GM12875 (cell line): ENCODE measurements at regions not wholly inside any gene's neighbourhood (a gene's known extent, or its start where the extent isn't known, plus 50 kb on each side); places are given as distances from the start of the nearest gene placed in this dataset.

Experiments used
- H3K4me3 ChIP-seq: one replicate; pipeline ENCODE4 v1.5.1; 2011; ENCODE audit warnings: low read depth, low read length, control low read depth
- TF ChIP-seq, protein P1 (sequence below): IDR thresholded peaks from 2 replicates; pipeline ENCODE4 v1.5.1; 2011; ENCODE audit warnings: low read depth, mild to moderate bottlenecking, control low read depth, inconsistent platforms, low read length, moderate library complexity, borderline replicate concordance; ENCODE audit not compliant: insufficient read depth

- H3K4me3 ChIP-seq, result no peak overlapping the region
- TF ChIP-seq, protein P1, sequence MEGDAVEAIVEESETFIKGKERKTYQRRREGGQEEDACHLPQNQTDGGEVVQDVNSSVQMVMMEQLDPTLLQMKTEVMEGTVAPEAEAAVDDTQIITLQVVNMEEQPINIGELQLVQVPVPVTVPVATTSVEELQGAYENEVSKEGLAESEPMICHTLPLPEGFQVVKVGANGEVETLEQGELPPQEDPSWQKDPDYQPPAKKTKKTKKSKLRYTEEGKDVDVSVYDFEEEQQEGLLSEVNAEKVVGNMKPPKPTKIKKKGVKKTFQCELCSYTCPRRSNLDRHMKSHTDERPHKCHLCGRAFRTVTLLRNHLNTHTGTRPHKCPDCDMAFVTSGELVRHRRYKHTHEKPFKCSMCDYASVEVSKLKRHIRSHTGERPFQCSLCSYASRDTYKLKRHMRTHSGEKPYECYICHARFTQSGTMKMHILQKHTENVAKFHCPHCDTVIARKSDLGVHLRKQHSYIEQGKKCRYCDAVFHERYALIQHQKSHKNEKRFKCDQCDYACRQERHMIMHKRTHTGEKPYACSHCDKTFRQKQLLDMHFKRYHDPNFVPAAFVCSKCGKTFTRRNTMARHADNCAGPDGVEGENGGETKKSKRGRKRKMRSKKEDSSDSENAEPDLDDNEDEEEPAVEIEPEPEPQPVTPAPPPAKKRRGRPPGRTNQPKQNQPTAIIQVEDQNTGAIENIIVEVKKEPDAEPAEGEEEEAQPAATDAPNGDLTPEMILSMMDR, result no peak
These were observed 292.9 kb upstream of the RORA start for GRCh38 chr15:61521953-61522352.

GRCh38 chr15:61519296-61519695 is 290.2 kb upstream of the RORA start:
- TF ChIP-seq, protein P1, result no peak

GRCh38 chr15:61518191-61518950 is 289.3 kb upstream of the RORA start:
- TF ChIP-seq, protein P1, result no peak

More at GRCh38 chr15:61519296-61519695, 290.2 kb upstream of the RORA start:
- no peak overlapping the region for H3K4me3 ChIP-seq

DNA sequence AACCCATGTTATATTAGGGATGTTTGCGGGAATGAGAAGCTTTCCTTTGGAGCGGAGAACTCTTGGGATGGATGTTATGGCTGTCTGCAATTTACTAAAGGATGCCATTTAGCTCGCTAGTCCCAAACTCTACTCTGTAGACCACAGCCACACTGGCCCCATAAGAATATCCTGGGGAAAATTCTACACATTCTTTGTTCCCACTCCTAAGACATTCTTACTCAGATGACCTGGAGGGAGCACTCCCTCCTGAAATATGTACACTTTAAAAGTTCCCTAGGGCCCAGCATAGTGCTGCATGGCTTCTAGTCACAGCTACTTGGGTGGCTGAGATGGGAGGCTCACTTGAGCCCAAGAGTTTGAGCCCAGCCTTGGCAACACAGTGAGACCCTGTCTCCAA is 288.7 kb upstream of the RORA start:
- TF ChIP-seq, protein P1, result no peak
- H3K4me3 ChIP-seq, result no peak overlapping the region

More at GRCh38 chr15:61518191-61518950, 289.3 kb upstream of the RORA start:
- H3K4me3 ChIP-seq, result no peak overlapping the region

GRCh38 chr15:61517335-61517734 is 288.2 kb upstream of the RORA start:
- H3K4me3 ChIP-seq, result no peak overlapping the region
- TF ChIP-seq, protein P1, result no peak

DNA sequence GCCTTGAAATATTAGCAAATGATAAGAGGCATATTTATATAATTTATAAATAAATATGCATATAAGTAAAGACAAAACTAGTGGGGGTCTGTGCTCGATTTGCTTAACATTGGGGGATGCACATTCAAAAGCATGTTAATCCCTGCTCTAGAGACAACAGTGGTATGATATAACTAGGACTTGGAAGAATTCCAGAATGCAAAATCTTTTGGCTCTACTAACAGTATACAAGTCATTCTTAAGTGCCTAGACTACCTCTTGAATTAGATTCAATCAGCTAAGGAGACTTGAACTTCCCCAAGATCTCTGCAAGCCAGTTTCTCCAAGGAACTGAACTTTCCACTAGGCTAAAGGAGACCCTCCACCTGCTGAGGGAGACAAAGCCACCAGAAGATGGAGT is 282.7 kb upstream of the RORA start:
- TF ChIP-seq, protein P1, result no peak
- no peak overlapping the region for H3K4me3 ChIP-seq

GRCh38 chr15:61511089-61511488 is 282.0 kb upstream of the RORA start:
- no peak overlapping the region for H3K4me3 ChIP-seq
- TF ChIP-seq, protein P1, result no peak
